NCI-H1930 (cell line): ENCODE measurements at regions not wholly inside any gene's neighbourhood (a gene's known extent, or its start where the extent isn't known, plus 50 kb on each side); places are given as distances from the start of the nearest gene placed in this dataset.
"Not testable (repeated sequence)": the region's sequence is repeated elsewhere in the genome, so short reads cannot be mapped to it uniquely, and the experiment has no call there.

Experiments
- DNase-seq, 2 experiments: peaks; one replicate each; lab custom pipeline; 2025; lab: John Stamatoyannopoulos, UW

DNA sequence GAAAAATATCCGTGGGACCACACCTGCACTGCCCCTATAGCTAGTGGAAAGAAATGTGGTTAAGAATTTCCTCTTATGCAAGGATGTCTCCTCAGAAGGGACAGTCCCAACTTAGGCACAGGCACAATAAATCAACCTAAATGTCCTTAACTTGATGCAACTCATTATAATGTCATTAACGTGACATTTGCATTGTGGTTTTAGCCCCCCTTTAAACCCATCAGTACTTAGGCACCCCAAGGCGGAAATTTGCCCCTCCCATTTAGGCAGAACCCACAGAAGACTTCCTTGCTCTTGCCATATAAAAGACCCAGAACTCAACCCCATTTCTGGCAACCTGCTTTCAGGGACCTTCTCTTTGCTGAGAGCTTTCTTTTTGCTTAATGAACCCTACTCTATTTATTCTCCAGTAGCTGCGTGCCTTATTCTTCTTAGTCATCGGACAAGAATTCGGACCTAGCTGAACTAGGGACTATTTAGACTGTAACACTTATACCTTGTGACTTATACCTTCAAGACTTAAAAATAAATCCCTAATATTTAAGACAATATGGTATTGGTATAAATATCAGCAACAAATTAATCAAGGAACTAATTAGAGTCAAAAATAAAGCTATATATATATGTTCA is 1281.6 kb upstream of the TMEFF2 start:
- no peak for DNase-seq

DNA sequence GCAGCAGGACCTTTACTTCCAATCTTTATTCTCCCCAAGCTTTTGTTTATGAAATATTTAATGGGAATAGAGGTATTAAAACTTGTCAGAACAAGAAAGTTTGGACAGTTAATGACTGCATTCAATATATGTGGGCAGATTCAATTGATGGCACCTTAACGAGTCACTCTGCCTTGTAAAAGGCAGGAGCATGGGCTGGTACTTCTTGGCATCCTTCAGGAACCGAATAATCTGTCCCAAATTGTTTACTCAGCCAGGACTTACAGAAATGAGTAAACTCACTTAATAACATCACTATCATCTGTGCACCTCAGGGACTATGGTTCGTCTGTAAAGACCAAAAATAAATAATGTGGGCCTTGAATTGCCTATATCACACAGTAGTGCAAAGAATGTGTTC is 1280.3 kb upstream of the TMEFF2 start:
- no peak for DNase-seq

DNA sequence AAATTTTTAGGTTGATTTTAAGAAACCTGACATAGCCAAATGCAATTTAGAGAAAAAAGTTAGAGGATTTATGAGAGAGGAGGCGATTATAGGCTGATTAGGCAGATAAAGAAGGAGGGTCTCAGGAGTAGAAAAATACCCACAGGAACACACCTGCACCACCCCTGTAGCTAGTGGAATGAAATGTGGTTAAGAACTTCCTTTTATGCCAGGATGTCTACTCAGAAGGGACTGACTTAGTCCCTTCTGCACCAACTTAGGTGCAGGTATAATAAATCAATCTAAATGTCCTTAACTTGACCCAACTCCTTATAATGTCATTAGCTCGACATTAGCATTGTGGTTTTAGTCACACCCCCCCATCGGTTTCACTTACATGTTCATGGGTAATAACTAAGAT is 1274.5 kb upstream of the TMEFF2 start:
- no peak for DNase-seq

DNA sequence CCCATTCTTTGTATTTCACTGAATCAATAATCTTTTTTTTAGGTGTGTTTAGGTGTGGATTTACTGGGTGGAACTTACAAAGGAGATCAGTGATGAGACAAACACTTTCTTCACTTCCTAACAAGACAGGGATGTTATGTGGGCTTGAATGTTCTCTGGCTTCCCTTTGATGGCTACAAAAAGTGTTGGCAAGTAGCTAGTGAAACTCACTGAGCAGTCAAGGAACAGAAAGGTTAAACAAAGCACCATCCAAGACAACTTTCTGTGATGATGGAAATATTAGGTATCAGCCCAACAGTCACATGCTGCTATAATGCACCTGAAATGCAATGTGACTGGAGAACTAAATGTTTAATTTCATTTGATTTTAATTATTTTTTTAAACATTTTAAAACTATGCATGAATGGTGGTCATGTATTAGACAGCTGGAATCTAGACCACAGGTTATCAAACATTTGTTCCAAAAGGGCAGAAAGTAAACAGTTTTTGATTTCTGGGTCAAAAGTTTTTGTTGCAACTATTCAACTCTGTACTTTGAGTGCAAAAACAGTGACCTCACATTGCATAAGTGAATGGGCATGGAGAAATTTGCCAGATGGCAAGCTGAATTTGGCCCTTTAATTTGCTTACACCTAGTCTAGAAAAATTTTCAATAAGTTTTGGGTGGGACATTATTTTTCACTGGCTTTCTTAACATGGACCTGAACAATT is 1272.7 kb upstream of the TMEFF2 start:
- no peak for DNase-seq

DNA sequence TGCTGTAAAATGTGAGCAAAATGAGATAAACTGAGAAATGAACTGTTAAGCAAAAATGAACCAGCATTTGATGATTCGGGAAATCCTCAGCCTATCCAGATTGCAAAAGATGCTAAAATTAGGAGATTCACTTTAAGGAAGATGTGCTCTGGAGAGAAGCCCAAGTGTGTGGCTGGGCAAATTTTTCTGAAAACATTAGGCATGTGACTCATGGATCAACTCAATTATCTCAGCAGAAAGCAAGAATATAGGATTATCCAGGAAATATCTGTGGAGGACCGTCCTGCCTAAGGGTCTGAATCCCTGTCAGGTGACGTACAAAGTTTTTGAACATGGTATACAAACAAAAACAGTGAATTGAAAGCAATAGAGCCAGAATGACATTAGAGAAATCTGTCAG is 1268.3 kb upstream of the TMEFF2 start:
- no peak for DNase-seq

DNA sequence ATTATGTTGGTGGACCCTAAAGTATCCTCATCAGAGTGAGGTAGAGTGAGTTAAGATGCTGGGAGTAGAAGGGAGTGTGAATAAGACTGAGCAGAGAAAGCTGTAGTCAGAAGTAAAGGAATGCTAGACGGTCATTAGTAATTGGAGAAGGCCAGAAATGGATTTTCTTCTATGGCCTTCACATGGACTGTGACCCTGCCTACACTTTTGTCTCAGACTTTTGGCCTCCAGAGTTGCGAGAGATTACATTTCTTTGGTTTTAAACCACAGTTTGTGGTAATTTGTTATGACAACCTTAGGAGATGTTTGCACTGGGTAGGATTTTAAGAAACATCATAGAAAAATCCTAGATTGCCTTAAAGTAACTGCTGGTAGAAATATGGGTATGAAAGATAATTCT is 1267.7 kb upstream of the TMEFF2 start:
- DNase-seq: no peak

DNA sequence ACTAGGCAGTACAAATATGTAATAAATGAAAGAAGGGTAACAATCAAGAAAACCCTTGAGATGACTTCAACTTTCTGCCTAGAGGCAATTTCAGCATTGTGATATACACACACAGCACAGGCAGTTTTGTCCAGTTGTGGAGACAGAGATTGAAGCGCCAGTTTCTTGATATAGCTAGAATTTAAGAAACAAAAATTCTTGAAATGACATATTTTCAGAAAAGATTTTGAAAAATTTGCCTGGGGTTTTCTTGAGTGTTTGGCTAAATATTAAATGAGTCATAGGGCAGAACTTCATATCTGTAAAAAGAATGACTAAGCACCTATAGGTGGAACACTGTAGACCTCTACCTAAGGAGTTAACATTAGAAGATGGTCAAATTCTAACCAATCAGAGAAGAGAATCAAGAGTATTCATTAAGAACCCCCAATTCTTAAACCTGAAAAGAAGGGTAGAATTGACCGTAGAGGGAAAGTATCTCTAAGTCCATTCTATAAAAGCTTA is 1266.8 kb upstream of the TMEFF2 start:
- DNase-seq: no peak

DNA sequence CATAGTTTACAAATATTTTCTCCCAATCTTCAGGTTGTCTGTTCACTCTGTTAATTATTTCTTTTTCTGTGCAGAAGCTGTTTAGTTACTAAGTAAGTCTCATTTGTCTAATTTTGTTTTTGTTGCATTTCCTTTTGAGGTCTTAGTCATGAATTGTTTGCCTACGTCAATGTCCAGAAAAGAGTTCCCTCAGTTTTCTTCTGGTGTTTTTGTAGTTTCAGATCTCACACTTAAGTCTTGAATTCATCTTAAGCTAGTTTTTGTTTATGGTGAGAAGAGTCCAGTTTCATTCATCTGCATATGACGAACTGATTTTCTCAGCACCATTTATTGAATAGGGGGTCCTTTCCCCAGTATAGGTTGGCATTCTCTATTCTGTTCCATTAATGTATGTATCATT is 1252.2 kb upstream of the TMEFF2 start:
- DNase-seq: no peak

DNA sequence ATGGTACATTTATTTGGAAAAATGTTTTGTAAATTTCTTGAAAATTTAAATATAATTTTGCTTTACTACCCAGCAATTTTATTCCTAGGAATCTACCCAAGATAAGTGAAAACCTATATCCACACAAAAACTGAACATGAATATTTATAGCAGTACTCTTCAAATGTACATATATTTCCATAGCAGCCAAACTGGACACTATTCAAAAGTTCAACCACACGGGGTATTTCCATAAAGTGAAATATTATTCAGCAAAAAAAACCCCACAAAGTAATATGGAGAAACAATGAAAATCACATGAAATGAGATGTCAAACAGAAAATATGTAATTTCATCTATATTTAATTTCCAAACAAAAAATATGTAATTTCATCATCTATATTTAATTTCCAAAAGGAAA is 1247.6 kb upstream of the TMEFF2 start:
- no peak for DNase-seq

DNA sequence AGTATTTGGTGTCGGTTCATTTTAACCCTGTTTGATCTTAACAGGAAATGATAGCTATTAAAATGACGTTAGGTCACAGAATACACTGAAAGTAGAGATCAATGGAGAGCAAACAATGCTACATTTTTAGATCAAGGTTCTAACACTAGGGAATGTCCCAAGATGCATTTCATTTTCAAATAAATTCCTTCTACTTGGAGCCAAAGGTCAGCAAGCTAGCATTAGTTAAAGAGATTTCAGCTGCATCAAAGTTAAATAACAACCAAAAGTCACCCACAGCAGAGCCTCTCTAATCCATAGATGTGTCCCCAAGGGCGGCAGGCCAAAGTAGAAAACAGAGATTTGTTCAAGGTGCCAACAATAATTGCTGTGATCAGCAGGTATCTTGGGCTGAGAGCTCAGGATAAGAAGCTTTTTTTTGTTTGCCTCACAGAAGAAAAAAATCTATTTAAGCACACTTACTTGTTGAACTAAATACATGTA is 1233.6 kb upstream of the TMEFF2 start:
- no peak for DNase-seq

DNA sequence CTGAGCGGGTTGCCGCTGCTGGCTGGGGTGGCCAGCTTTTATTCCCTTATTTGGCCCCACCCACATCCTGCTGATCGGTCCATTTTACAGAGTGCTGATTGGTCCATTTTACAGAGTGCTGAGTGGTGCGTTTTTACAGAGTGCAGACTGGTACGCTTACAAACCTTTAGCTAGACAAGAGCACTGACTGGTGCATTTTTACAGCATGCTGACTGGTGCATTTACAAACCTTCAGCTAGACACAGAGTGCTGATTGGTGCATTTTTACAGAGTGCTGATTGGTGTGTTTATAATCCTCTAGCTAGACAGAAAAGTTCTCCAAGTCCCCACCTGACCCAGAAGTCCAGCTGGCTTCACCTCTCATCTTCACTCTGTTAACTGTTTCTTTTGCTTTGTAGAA is 1217.6 kb upstream of the TMEFF2 start:
- DNase-seq: not testable (repeated sequence)

DNA sequence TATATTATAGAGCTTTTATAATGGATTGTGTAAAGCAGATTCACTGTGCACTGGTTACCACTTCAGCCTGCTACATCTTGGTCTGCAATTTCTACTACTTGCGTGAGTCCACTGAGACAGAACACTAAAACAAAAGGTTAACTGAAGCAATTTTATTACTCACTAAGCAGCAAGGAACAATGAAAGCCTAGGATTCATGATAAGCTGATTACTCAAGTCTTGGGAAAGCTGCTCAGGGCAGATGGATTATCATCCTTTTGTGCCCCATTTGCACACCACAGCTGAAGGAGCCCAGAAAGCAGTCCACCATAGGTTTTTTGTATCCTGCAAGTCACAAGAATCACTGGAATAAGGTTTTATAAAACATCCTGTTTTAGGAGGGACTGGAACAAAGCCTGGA is 1215.2 kb upstream of the TMEFF2 start:
- DNase-seq: no peak

DNA sequence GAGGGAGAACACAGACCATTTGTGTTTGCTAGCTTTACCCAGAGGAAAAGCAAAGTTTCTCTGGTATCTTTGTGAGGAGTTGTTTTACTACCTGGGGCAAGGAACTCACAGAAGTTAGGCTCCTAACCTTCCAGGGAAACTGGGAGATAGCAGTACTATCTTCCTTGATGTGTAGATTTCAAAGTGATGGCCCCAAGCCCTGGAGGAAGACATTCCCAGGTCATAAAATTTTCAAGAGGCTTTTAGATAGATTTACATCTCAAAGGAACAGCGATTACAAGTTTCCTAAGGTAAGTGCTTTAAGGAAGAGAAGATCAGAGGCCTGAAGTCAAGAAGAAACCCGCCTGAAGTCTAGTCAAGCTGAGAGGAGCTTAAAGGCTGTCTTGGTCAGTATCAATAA is 1187.8 kb upstream of the TMEFF2 start:
- no peak for DNase-seq

DNA sequence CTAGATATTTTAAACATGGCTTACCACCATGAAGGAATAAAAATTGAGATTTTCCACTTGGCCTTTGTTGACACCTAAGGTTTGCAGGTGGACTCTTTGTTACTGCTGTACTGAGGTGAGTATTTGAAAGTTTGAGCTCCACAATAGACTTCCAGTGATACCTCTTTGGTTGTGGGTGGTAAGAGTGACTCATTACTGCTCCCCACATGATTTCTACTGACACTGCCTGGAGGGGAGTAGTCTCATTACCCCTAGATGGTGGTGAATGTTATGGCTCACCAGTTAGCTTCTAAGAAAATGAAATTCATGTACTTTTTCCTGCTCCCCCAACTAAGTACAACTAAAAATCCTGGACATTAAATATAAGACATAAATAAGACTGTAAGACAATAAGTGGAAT is 1183.1 kb upstream of the TMEFF2 start:
- DNase-seq: no peak

DNA sequence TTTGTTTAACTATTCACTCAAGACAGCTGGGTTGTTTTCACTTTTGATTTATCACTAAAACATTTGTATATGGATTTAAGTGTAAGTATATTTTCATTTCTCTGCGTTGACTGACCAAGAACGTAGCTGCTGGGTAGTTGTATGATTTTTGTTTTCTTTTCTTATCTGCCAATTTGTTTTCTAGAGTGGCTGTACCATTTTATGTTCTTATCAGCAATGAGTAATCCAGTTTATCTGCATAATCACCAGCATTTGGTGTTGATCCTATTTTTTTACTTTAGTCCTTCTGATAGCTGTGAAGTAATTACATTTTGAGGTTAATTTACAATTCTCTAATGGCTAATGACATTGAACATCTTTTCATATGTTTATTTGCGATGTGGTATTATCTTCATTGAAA is 1178.4 kb upstream of the TMEFF2 start:
- DNase-seq: no peak

DNA sequence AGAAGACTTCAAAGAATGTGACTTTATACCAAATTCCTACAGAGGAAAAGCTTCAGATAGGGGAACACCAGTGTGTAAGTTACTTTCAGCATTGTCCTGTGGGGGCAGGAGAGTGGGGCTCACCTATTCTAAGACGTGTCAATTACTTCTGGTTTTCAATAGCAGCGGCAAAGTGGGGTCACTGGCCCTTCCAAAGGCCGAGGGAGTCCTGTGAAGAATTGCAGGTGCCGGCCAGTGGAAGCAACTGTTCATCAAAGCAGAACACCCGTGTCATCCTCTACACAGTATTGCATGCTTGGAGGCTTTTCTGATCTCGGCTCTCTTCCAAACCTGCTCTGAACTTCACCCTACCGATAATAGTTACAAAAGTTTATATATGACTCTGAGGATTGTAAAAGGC is 1176.5 kb upstream of the TMEFF2 start:
- DNase-seq: no peak

DNA sequence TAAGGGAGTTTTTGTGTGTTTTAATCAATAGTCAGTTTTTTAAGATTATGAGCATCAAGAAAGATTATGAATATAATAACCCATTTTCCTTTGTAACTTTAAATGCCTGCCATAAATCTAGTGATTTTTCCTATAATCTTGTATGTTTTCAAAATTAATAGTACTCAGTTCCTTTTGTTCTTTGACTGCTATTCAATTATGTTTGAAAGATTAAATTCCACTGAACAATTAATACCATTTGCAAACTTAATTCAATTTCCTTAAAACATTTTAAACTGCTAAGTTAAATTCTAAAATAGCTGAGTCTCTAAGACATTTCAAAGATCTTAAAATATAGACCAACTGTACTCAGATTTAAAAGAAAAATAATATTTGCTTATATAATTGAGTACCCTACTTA is 1173.9 kb upstream of the TMEFF2 start:
- no peak for DNase-seq

DNA sequence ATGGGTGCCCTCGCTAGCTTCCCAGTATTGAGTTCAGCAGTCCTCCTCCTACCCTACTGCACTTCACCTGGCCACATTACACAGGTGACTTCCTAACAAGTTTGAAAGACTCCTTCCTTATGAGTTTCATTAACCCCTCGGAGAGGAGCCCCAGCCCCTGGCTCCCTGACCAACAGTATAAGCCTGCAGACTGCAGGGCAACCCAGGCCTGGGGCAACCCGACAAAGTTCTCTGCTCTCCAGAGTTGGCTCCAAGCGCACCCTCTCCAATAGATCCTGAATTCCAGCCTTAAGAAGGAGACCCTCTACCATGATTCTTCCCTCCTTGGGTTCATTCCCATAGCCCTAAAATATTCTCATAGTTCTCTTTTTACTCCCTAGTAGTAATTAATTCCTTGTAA is 1162.8 kb upstream of the TMEFF2 start:
- no peak for DNase-seq

DNA sequence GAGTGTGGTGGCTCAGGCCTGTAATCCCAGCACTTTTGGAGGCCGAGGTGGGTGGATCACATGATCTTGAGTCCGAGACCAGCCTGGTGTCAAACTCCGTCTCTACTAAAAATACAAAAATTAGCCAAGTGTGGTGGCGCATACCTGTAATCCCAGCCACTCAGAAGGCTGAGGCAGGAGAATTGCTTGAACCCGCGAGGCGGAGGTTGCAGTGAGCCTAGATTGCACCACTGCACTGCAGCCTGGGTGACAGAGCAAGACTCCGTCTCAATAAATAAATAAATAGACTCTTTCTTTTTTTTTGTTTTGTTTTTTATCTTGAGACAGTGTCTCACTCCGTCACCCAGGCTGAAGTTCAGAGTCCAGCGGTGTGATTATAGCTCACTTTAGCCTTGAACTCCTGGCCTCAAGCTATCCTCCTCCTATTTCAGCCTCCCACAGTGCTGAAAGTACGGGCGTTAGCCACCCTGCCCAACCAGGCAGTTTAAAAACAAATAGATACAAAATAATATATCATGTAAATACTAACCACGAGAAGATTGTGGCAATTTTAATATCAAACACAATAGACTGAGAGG is 1158.0 kb upstream of the TMEFF2 start:
- not testable (repeated sequence) for DNase-seq

DNA sequence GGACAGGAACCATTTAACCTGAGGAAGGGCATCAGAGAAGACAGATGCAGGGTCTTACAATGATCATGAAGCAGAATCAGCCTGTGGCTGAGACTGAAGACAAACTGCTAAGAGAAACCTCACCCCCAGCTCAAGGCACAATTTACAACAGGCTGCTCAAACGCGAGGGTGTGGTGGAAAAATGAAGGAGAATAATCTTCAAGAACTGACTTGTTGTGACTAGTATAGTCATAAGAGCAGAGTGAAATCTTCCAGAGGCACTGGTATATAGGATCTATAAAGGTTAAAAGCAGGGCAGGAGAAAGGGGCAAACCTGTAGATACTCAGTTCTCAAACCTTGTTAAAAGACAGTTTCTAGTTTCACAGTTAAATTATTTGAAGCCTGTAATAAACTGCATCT is 1155.8 kb upstream of the TMEFF2 start:
- DNase-seq: no peak

DNA sequence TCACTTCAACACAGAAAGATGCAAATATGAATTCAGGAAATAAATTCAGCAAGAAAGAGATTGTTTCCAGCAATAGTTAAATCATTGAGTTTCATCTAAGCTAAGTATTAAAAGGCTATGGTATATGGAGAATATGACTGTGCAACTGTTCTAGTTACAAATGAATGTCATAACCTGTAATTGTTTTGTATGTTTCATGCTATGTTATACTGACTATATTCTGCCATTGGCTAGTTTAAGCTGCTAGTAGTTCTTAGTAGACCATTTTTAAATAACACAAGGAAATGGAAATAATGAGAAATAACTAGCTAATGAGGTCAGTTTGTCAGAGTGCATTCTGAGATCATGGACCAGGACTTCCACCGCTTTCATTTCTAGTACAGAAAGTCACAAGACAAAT is 1154.9 kb upstream of the TMEFF2 start:
- no peak for DNase-seq

DNA sequence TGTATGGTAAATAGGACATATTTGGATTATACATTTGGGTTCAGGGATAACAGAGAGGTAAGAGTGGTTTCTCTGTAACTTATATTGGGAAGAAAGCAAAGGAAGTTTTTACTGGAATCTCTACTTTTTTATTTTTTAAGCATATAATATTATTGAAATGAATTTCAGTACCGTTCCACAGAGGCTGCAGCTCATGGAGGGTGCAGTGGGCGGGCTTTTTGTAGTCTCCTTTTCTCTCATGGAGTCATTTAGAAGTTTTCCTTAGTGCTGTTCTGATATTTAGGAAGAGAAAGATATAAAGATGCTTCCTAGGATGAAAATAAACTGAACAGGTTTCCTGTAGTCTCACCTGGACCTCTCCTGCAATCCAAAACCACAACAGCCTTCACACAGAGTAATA is 1153.3 kb upstream of the TMEFF2 start:
- no peak for DNase-seq

DNA sequence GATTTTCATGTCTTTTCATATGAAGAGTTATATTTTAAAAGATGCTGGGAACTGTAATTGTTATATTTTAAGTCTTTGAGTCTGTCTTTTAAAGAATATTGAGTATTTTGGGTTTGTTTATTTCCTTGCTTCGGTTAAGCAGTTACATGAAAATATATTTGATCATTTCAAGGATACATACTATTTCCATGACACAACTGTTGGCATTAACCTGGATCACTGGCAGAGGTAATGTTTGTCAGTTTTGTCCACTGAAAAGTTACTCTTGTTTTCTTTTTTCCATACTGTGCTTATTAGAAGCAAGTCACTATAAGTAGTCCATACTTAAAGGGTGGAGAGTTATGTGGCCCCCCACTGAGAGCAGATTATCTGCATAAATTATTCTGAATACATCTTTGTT is 1142.0 kb upstream of the TMEFF2 start:
- DNase-seq: no peak
